BJ (cell line): ENCODE measurements at regions not wholly inside any gene's neighbourhood (a gene's known extent, or its start where the extent isn't known, plus 50 kb on each side); places are given as distances from the start of the nearest gene placed in this dataset.
"Not testable (repeated sequence)": the region's sequence is repeated elsewhere in the genome, so short reads cannot be mapped to it uniquely, and the experiment has no call there.

Experiments
- CTCF ChIA-PET: fragments of 350-600 bp; formaldehyde crosslinking; extraction: SDS; loops from one replicate; lab custom pipeline; 2021; ENCODE audit warnings: antibody characterized with exemption, inconsistent platforms; lab: Yijun Ruan, JAX
- POLR2A ChIA-PET: fragments of 300-600 bp; sonication (Branson Sonifier 250); formaldehyde crosslinking; extraction: SDS; loops from one replicate; lab custom pipeline; 2021; ENCODE audit warnings: antibody characterized with exemption; lab: Charles Lee
- DNase-seq: peaks from one replicate; pipeline ENCODE4 v3.0.0-alpha.2; 2011; ENCODE audit warnings: low read depth
- H3K27me3 ChIP-seq: 2 replicates; pipeline ENCODE4 v1.6.0; 2011; ENCODE audit warnings: low read length; ENCODE audit not compliant: control insufficient read depth, insufficient read depth
- H3K36me3 ChIP-seq: 2 replicates; pipeline ENCODE4 v1.5.1; 2011; ENCODE audit warnings: low read length; ENCODE audit not compliant: control insufficient read depth, insufficient read depth
- H3K4me3 ChIP-seq: 2 replicates; pipeline ENCODE4 v1.5.1; 2011; ENCODE audit warnings: low read depth, mild to moderate bottlenecking, control low read depth, low read length
- CTCF ChIP-seq: IDR thresholded peaks from 2 replicates; pipeline ENCODE4 v1.5.1; 2011; ENCODE audit warnings: low read depth, mild to moderate bottlenecking, control low read depth, inconsistent platforms, low read length, moderate library complexity; ENCODE audit not compliant: insufficient read depth

GRCh38 chr7:131937868-131938267, 381.4 kb upstream of the PODXL start:
- no peak for DNase-seq
- ChIA-PET POLR2A (no interaction called here), CTCF (interaction anchor here (0.5 to 1.7 kb wide), 2 partner anchors 79 to 117 kb away, joined by 3 to 6 read pairs; no protein-coding TSS in a partner anchor)
- Histone ChIP-seq H3K4me3 (no peak overlapping the region), H3K27me3 (peaks cover 2% of the 10 kb centered on the region), H3K36me3 (no peaks in the 10 kb centered on the region)
- no peak for TF ChIP-seq CTCF

GRCh38 chr7:131935180-131935579, 378.8 kb upstream of the PODXL start:
- Histone ChIP-seq H3K36me3 (no peaks in the 10 kb centered on the region), H3K4me3 (no peak overlapping the region), H3K27me3 (no peaks in the 10 kb centered on the region; the same call in 1 of the 2 replicates)
- no peak for TF ChIP-seq CTCF
- CTCF ChIA-PET = interaction anchor here (1.1 kb wide), 1 partner anchor 10 kb away, joined by 3 read pairs; no protein-coding TSS in a partner anchor
- DNase-seq = no peak
- POLR2A ChIA-PET = no interaction called here

- H3K27me3 ChIP-seq = no peaks in the 10 kb centered on the region; the same call in 1 of the 2 replicates
- DNase-seq = no peak
- no peak for TF ChIP-seq CTCF
- ChIA-PET CTCF (no interaction called here), POLR2A (no interaction called here)
- H3K4me3 ChIP-seq = no peak overlapping the region
- no peaks in the 10 kb centered on the region for H3K36me3 ChIP-seq
These were observed 378.0 kb upstream of the PODXL start for GRCh38 chr7:131934452-131934851.

GRCh38 chr7:131933751-131934289, 377.4 kb upstream of the PODXL start:
- TF ChIP-seq CTCF = no peak
- CTCF ChIA-PET = no interaction called here

GRCh38 chr7:131933219-131933618, 376.8 kb upstream of the PODXL start:
- CTCF ChIA-PET = interaction anchor here (1.5 to 1.7 kb wide), 2 partner anchors 12 to 74 kb away, joined by 5 to 6 read pairs; no protein-coding TSS in a partner anchor
- DNase-seq, POLR2A ChIA-PET, H3K36me3 ChIP-seq, H3K4me3 ChIP-seq, H3K27me3 ChIP-seq: not testable (repeated sequence)

More at GRCh38 chr7:131933751-131934289, 377.4 kb upstream of the PODXL start:
- Histone ChIP-seq H3K36me3 (no peaks in the 10 kb centered on the region), H3K4me3 (no peak overlapping the region), H3K27me3 (no peaks in the 10 kb centered on the region; the same call in 1 of the 2 replicates)
- POLR2A ChIA-PET = no interaction called here
- DNase-seq = no peak

GRCh38 chr7:131932271-131932670, 375.8 kb upstream of the PODXL start:
- H3K27me3 ChIP-seq = peaks cover 3% of the 10 kb centered on the region
- POLR2A ChIA-PET = no interaction called here
- no peak overlapping the region for H3K4me3 ChIP-seq
- no peaks in the 10 kb centered on the region for H3K36me3 ChIP-seq
- DNase-seq = no peak
- no peak for TF ChIP-seq CTCF
- CTCF ChIA-PET = interaction anchor here (1.5 to 1.7 kb wide), 2 partner anchors 13 to 73 kb away, joined by 5 to 6 read pairs; no protein-coding TSS in a partner anchor
